A549 (cell line): ENCODE measurements at regions not wholly inside any gene's neighbourhood (a gene's known extent, or its start where the extent isn't known, plus 50 kb on each side); places are given as distances from the start of the nearest gene placed in this dataset.

ENCODE experiments used
- CHD2 ChIP-seq: fragments of 150-350 bp; IDR thresholded peaks from 2 replicates; pipeline ENCODE4 v1.6.1; 2014; ENCODE audit warnings: low read length; ENCODE audit not compliant: partially characterized antibody
- CHD4 ChIP-seq: fragments of 200-600 bp; sonication (generic); IDR thresholded peaks from 2 replicates; pipeline ENCODE4 v1.6.1; 2016; ENCODE audit warnings: antibody characterized with exemption, mild to moderate bottlenecking, borderline replicate concordance
- CTCF ChIP-seq: fragments of >200 bp; sonication (Bioruptor Twin); formaldehyde crosslinking; IDR thresholded peaks from 3 replicates; pipeline ENCODE4 v1.5.1; 2016
- EP300 ChIP-seq, 2 experiments: fragments of >200 bp; sonication (Bioruptor Twin); formaldehyde crosslinking; IDR thresholded peaks; 2 replicates in 1 of 2; 3 replicates in 1 of 2; pipeline ENCODE4 v1.6.1; 2016 to 2017
- GATA3 ChIP-seq: IDR thresholded peaks from 2 replicates; pipeline ENCODE4 v1.6.1; 2012; ENCODE audit warnings: borderline replicate concordance
- HMGXB4 ChIP-seq: fragments of 250-450 bp; sonication (Bioruptor Pico); IDR thresholded peaks from 2 replicates; pipeline ENCODE4 v1.5.0; 2021; ENCODE audit warnings: mild to moderate bottlenecking, moderate library complexity, borderline replicate concordance
- JUN ChIP-seq, 2 experiments: fragments of >200 bp; sonication (Bioruptor Twin); formaldehyde crosslinking; IDR thresholded peaks; 2 replicates in 1 of 2; 3 replicates in 1 of 2; pipeline ENCODE4 v1.6.1; 2016 to 2017
- JUNB ChIP-seq: fragments of >200 bp; sonication (Bioruptor Twin); formaldehyde crosslinking; IDR thresholded peaks from 2 replicates; pipeline ENCODE4 v1.6.1; 2016
- POLR2A ChIP-seq: IDR thresholded peaks from 2 replicates; pipeline ENCODE4 v1.6.1; 2012; ENCODE audit warnings: mild to moderate bottlenecking, low read length
- RAD21 ChIP-seq, 2 experiments: fragments of >200 bp in 1 of 2; sonication (Bioruptor Twin) in 1 of 2; formaldehyde crosslinking in 1 of 2; IDR thresholded peaks in 1 of 2; conservative IDR thresholded peaks in 1 of 2; 2 replicates in 1 of 2; 3 replicates in 1 of 2; pipeline ENCODE4 v1.6.1; 2012 to 2018; ENCODE audit warnings: inconsistent platforms in 1 of 2
- SMC3 ChIP-seq: fragments of >200 bp; sonication (Bioruptor Twin); formaldehyde crosslinking; IDR thresholded peaks from 3 replicates; pipeline ENCODE4 v1.6.1; 2018; ENCODE audit warnings: inconsistent platforms
- USF2 ChIP-seq: fragments of 450-650 bp; IDR thresholded peaks from 2 replicates; pipeline ENCODE4 v1.6.1; 2014; ENCODE audit warnings: antibody characterized with exemption
- ZFP36 ChIP-seq: fragments of 450-650 bp; IDR thresholded peaks from 2 replicates; pipeline ENCODE4 v1.6.1; 2014; ENCODE audit warnings: borderline replicate concordance; ENCODE audit not compliant: partially characterized antibody
- ZNF302 ChIP-seq: fragments of 250-450 bp; sonication (Bioruptor Pico); IDR thresholded peaks from 2 replicates; pipeline ENCODE4 v1.9.0; 2021; ENCODE audit warnings: inconsistent platforms, mild to moderate bottlenecking, moderate library complexity

- TF ChIP-seq EP300 (IDR thresholded peaks at IDR 0.05) (no peak), ZNF302 (no peak), GATA3 (no peak), CTCF (no peak), RAD21 (conservative IDR thresholded peaks at IDR 0.05 in 1 of 2, IDR thresholded peaks at IDR 0.05 in 1 of 2) (no peak), CHD4 (no peak), POLR2A (no peak), SMC3 (no peak), ZFP36 (no peak), USF2 (no peak), JUN (IDR thresholded peaks at IDR 0.05) (no peak), CHD2 (no peak), JUNB (no peak), HMGXB4 (CRISPR knock-in tag) (no peak)
Observed at GRCh38 chr12:131565267-131566015, 145.4 kb upstream of the SFSWAP start.
